ENCODE measurements at regions not wholly inside any gene's neighbourhood (a gene's known extent, or its start where the extent isn't known, plus 50 kb on each side); places are given as distances from the start of the nearest gene placed in this dataset.

- TF ChIP-seq SUZ12 (IDR thresholded peaks at IDR 0.05; ENCODE audit: extremely low read depth, insufficient read depth, insufficient read length), result no peak
- TF ChIP-seq YY1 (IDR thresholded peaks at IDR 0.05; ENCODE audit: insufficient read depth, insufficient read length), result no peak
- TF ChIP-seq ZNF274 (IDR thresholded peaks at IDR 0.05; ENCODE audit: low read depth, low read length), result no peak
These were observed 165.0 kb downstream of the RAD51AP2 start for GRCh38 chr2:17353263-17353662.

Data from NT2/D1 (cell line).